HG02852 (cell line): ENCODE measurements at regions not wholly inside any gene's neighbourhood (a gene's known extent, or its start where the extent isn't known, plus 50 kb on each side); places are given as distances from the start of the nearest gene placed in this dataset.

ENCODE experiments used
- ATAC-seq: cut with Tn5 transposase; IDR thresholded peaks from one replicate; pipeline ENCODE4 v1.9.1; 2021; ENCODE audit warnings: mild to moderate bottlenecking, moderate library complexity; ENCODE audit not compliant: unreplicated experiment

DNA sequence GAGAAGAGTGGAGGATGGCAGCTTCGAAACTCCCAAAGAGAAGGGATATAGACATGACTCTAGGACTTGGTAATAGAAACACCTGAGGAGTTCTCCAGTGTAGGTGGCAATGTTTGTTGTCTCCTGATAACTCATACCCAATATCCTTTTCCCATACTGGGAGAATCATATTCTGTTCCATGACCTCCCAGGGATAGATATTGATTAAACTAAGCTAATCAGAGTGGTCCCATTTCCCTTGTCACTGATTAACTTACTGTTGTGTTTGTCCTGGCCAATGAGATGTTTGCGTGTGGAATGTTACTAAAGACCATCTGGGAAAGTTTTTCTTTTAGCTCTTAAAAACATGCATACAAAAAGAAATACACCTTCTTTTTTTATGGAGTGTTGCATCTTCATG, 85.6 kb downstream of the RPL22L1 start:
- ATAC-seq, result no peak

DNA sequence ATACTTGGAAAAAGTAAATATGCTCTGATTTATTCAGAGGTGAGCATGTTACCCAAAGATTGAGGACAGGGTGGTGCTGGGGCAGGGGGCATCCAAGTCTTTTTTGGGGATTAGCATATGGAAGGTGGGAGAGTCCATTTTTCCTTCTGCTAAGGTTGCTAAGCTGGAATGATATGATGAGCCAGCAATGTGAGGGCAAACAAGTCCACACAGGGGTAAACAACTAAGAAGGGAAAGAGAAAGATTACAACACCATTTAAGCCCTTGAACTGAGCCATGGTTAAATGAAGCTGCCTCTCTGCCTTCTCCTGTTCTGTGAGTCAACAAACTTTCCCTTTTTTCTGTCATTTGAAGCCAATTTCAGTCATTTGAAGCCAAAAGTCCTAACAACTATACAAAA, 89.0 kb downstream of the RPL22L1 start:
- no peak for ATAC-seq

DNA sequence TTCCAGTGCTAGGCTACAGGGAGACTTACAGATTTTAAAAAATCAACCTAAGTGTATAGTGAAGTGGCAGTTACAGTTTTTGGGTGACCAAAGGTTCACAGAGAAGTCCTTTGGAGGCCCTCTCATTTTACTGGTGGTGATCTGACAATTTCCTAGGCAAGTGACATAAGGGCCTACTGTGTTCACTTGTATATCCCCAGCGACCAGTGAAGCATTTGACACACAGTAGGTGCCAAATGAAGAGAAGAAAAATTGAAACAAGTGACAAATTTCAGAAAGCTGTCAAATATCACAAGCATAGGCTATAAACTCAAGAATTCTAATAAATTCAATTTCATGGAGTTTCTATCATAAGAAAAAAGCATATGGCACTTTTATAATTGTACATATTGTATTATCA, 89.5 kb downstream of the RPL22L1 start:
- ATAC-seq, result no peak

DNA sequence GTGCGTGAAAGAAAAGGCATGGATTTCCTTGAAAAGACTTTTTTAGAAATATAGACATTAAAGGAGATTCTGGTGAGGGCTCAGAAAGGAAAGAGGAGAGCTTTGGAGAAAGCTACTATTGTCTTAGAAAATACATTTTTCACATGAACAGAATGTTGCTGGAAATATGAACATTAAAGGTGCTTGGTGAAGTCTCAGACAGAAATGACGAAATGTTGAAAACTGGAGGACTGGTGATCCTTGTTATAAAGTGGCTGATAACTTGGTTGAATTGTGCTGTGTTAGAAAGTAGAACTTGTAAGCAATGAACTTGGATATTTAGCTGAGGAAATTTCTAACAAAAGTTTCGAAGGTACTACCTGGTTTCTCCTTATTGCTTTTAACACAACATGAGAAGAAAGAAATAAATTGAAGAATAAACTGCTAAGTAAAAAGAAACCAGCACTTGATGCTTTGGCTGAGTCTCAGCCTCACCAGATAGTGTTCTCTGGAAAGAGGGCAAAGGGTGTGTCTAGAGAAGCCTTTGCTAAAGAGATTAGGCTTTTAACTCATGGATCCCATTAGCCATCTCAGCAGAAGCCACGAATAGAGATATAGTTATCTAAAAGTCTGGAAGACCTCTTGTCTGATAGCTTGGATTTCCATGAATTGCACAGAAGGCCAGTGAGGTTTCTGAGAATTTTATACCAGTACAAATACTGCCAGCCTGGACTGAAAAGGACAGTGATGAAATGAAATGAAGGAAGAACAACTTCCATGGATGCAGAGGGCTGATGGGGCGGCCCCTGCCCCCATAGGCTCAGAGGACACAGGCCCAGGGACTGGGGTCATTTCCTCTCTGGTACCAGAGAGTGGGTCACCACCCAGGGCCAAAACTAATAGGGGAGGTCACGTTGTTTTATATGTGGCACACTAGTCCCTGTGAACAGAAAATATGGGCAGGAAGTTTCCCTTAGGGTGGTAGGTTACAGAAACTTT, 91.5 kb downstream of the RPL22L1 start:
- no peak for ATAC-seq

DNA sequence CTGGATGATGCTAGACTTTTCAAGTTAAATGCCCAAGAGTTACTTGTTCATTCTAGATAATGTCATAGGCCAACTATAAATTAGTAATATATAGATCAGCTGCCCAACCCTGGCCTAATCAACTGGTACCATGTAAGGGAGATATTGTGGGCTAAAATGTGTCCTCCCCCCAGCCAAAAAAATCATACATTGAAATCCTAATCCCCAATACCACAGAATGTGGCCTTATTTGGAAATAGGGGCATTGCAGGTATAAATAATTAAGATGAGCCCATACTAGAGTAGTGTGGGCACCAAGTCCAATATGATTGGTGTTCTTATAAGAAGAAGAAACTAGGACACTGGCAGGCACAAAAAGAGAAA, 92.5 kb downstream of the RPL22L1 start:
- no peak for ATAC-seq

DNA sequence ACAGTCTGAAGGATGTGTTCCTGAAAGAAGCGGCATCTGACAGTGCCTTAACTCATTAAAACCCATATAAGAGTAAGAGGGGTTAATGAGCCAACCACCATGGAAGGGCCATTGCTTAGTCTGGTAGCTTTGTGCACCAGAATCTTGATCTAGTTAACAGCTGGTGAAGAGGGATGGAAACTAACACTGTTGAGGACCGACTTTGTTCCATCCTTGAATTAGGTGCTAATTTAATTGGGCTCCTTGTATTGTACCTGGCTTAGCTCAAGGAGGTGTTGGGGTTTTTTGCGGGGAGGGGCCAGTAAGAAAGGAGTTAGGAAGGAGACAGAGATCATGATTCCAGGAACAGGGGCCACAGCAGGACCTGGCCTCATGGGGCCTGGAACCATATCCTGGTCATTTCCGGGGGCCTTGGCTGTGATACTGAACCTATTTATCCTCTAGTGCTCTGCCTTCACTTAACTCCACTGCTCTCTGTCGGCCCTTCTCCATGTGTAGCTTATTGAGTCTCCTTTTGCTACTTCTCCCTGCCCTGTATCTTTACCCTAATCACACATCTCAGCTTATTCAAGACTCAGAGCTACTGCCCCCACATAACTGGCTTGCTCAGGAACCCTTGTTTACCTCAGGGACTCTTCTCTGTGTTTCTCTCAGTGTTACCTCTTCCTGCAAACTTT, 93.0 kb downstream of the RPL22L1 start:
- ATAC-seq, result no peak

DNA sequence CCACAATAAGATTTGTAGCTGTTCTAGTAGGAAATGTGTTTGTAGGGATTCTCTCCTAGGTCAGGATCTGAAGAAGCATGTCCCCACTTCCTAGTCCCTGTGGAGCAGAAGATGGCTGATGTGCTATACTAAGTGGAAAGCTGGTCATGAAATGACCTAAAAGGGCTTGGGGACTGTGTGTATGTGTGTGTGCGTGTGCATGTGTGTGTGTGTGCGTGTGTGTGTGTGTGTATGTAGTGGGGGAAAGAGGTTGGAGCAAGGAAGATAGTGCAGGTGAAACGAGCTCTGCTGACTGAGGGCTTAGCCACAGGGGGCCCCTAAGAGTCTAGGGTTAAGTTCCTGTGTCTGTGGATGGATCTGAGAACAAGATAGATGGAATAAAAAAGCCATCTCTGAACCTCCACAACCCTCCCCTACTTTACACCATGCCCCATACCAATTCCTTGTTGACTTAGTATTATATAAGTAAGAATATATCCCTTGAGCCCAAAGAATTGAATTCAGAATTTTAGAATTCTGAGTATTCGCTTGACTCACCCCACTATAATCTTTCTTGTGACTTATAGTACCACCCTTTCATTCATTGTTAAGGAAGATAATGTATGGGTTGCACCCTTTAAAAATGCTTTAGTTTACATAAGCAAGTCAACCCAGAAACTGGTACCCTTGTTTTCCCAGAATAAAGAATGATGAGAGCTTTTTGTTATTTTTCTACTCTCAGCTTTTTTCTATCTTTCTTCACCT, 96.1 kb downstream of the RPL22L1 start:
- ATAC-seq, result no peak

DNA sequence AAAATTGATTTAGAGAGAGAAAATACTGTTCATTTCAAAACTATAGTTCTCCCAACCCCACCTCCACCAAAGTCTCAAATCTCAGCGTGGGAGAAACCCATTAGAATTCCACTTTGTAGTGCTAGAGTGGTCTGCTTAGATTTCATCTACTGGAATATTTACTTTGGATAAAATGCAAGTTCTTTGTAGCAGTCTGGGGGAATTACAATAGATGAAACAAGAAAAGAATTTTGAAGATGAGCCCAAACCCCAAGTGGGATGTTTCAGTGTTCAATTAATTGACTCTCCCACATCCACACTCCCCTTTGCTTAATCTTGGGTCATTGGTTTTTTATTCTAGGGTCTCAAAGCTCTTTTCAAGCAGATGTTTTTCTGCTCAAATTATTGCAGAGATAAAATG, 97.8 kb downstream of the RPL22L1 start:
- ATAC-seq, result no peak

DNA sequence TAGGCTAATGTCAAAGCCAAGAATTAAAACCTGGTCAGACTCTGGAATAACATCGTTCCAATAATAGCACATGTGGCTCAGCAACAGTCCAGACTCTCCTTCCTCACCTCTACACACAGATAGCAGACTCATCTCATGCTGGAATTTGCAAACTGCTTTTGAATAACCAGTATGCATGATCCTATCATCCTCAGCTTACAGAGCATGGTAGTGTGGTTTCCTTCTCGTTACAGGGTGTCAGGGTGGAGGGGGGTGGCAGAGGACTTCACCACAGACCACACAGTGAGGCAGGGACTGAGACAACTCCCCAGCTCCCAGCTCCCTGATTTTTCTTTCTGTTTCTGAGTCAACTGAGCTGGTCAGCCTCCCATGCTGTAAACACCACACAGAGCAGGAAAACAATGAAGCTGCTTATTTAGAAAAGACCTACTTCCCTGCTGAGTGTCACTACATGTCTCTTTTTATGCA, 101.6 kb downstream of the RPL22L1 start:
- no peak for ATAC-seq

DNA sequence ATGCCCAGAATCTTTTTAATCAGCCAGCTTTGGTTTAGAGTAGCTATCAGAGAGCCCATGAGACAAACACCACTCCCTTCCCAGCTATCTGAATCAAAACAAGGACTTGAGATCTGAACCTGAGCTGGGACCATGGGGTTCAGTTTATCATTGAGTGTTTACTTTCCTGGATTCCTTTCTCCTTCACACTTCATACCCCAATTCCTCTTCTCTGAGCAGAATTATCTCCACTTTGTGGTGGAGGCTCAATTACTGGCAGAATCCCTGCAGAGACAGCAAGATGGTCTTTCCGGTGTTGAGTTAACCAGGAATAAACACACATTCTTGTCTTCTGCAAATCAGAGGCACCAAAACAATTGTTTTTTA, 102.4 kb downstream of the RPL22L1 start:
- no peak for ATAC-seq

DNA sequence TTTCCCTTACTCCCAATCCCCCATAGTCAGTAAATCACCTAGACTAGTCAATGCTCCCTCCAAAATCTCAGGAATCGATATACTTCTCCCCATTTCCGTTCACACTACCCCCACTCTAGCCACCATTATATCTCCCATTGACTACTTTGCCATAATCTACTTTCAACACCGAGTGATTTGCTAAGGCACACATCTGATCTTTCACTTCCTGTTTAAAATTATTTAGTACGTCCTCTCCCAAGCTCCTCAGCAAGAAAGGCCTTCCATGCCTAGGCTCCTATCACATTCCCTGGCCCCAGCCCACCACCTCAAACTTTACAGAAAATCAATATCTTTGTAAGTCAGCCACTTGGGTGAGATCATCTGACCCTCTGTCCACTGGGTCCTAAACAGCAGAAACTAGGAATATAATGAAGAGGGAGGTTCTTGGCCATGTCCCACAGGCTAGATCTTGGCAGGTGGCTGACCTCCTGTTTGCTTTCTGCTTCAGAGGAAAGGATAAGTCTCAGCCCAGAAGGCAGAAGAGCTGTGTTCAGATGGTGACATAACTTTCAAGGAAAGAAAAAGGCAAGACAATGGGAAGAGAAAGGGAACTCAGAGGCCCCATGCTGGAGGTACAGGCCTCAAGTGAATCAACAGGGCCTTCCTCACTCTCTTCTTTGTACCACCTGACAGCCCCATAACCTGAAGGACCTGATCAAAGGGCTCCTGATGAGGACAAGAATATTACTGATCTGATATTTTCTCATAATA, 103.0 kb downstream of the RPL22L1 start:
- no peak for ATAC-seq

DNA sequence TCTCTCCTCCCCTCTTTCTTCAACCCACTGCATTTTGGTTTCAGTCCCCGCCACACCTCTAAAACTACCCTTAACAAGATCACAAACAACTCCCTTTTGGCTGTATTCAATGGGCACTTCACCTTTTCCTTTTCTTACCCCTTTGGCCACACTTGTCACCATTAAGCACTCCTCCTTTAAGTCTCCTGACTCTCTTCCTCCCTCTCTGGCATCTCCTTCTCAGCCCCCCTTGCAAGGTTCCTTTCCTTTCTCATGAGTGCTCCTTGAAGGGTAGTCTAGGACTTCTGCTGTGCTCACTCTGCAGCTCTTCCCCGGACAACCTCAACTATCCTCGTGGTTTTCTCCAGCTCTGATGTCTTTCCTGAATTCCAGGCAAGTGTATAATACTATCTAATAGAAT, 103.7 kb downstream of the RPL22L1 start:
- no peak for ATAC-seq

DNA sequence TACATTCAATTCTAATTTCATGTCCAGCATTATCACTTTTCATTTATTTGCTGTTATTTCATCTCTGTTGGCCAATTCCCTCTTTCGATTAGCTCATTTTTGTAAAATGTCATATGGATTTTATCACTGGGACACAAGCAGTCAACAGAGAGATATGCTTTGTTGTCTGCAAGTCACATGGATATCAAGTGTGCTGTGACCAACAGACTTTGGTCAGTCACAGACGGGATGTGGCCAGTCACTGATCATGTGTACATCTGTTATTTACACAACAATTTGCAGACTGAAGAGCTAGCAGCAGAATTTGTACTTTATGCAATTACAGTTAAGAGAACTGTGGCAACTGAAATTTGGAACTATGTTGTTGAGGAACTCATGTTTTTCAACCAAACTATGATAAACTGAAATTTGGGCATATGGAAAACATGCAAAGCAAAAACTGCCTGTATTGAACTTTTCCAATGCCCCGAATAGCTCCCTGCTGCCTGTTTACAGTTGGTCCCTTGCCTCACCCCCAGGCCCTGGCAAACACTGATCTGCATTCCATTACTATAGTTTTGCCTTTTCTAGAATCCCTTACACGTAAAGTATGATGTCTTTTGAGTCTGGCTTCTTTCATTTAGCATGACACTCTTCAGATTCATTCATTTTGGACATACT, 104.4 kb downstream of the RPL22L1 start:
- ATAC-seq, result no peak

DNA sequence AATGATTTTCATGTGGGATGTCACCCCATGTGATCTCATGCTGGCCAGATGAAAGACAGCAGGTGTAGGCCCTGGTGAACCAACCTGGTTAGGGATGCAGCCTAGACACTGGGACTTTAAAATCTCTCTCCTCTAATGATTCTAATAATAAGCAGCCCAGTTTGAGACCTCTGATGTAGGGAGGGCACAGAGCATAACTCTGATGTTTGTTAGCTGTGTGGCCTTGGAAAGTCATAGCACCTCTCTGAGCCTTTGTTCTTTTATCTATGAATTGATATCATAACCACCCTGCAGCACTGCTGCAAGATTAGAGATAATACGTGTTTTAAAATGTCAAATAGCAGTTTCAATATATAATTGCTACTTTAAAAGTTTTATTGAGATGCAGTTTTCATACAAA, 106.0 kb downstream of the RPL22L1 start:
- no peak for ATAC-seq

DNA sequence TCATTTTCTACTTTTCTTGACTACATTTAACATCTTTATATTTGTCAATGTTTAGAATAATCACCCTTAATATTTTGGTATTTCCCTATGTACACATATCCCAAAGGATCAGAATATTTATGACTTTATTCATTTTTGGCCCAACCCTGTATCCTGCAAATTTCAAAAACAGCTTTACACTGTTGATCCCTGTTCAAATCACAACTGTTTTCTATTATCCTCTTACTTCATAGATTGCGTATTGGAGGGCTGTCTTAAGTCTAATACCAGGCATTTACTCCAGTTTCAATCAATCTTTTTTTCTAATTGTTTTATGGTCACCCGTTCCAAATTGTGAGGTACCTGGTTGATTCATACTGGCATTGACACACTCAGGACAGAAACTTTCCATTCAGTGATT, 107.9 kb downstream of the RPL22L1 start:
- no peak for ATAC-seq

DNA sequence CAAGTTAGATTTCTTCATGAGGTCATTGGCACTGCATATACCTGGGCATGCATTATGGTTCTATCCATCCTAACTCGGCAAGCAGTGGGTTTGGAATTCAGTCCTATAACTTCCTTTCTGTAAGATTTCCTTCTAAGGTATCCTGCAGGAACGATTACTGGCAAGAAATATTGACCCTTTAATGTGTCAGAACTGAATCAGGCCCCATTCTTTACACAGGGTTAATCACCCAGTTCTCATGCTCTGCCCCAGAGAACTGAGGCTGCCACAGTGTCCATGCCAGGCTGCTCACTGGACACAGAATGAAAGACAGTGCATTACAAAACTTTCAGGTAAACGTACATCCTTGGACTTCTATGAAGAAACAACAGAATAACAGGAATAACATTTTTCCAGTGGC, 108.9 kb downstream of the RPL22L1 start:
- ATAC-seq, result no peak

DNA sequence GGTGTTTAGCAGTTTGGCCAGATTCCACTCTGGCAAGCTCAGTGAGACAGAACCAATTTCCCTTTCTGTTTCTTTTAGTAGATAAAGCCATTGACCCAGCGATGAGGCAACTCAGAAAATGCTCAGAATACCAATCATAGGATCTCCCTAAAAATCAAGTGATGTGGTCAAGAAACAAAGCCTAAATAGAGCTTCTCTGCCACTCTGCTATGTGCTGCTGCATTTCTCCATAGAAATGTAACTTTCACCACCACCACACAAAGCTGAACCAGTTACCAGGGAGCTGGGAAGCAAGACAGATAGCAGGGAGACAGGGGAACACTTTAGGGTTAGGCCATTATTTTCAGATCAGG, 109.8 kb downstream of the RPL22L1 start:
- ATAC-seq, result no peak

DNA sequence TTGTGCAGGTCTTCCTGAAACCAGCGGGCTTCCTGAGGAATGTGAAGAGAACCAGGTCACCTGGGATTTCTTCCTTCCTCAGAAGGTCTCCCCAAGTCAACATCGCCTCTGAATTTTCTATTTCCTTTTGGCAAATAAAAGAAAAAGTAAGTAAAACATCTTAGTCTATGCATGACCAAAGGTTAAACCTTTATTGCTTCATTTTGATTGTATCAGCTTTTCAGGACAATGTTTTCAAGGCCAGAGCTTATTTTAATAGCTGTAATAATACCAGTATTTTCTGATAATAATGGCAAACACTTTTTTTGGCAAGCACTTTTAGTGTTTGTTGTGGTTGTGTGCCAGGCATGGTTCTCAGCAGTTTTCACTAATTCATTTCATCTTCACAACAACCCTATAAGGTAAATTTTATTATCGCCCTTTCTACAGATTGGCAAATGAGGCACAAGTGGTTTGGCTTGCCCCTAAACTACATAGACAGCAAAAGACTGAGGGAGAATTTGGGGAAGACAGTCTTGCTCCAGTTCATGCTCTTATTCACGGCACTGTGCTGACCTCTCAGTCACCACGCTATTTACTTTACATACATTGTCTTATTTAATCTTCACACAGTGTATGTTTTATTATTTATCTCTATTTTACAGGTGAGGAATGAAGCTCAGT, 110.4 kb downstream of the RPL22L1 start:
- no peak for ATAC-seq

DNA sequence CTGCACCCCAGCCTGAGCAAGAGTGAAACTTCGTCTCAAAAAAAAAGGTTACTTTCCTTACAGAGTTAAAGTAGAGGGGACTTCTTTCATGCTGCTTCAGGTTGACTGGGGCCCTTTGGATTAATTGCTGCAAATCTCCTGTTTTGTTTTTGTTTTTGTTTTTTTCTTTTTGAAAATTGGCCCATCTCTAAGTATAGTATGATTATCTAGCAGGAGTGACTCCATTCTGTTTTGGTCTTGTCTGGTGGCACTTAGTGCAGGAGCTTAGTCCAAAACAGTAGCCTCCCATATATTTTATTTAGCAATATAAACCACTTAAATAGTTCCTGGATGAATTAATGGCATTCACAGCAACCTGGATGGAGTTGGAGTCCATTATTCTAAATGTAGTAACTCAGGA, 113.0 kb downstream of the RPL22L1 start:
- no peak for ATAC-seq

DNA sequence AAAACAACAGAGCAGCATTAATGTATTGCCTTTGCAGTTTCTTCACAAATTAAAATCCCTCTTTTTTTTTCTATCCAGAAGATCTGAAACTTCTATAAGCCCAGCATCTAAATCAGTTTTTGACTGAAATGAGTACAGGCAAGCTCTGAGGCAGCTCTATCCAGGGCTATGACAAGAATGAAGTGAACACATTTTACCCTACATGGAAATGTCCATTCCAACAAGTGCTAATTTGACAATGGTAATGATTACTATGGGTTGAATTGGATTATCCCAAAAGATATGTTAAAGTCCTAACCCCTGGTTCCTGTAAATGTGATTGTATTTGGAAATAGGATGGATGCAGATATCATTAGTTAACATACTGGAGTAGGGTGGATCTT, 115.7 kb downstream of the RPL22L1 start:
- ATAC-seq, result no peak
